HG03135 (cell line): ENCODE measurements at regions not wholly inside any gene's neighbourhood (a gene's known extent, or its start where the extent isn't known, plus 50 kb on each side); places are given as distances from the start of the nearest gene placed in this dataset.
A peak's percentile ranks its signal among the peaks of the same experiment; 100 is the strongest.

Source experiments
- ATAC-seq: cut with Tn5 transposase; IDR thresholded peaks from one replicate; pipeline ENCODE4 v1.9.1; 2021; ENCODE audit warnings: mild to moderate bottlenecking, moderate library complexity; ENCODE audit not compliant: unreplicated experiment

- ATAC-seq, result no peak
These were observed 391.4 kb upstream of the CADM1 start for GRCh38 chr11:115895594-115895993.

GRCh38 chr11:115894176-115894575 lies 390.0 kb upstream of the CADM1 start:
- ATAC-seq, result no peak

- ATAC-seq, result no peak
These were observed 389.4 kb upstream of the CADM1 start for GRCh38 chr11:115893461-115894099.

GRCh38 chr11:115892016-115892415 lies 387.8 kb upstream of the CADM1 start:
- no peak for ATAC-seq

- no peak for ATAC-seq
These were observed 387.4 kb upstream of the CADM1 start for GRCh38 chr11:115891581-115891980.

GRCh38 chr11:115890500-115890899 lies 386.3 kb upstream of the CADM1 start:
- no peak for ATAC-seq

GRCh38 chr11:115889712-115890111 lies 385.5 kb upstream of the CADM1 start:
- no peak for ATAC-seq

- ATAC-seq, result no peak
These were observed 383.5 kb upstream of the CADM1 start for GRCh38 chr11:115887727-115888126.

- no peak for ATAC-seq
These were observed 383.1 kb upstream of the CADM1 start for GRCh38 chr11:115887316-115887715.

- no peak for ATAC-seq
These were observed 382.2 kb upstream of the CADM1 start for GRCh38 chr11:115886422-115886733.

- ATAC-seq, result no peak
These were observed 381.6 kb upstream of the CADM1 start for GRCh38 chr11:115885535-115886421.

- no peak for ATAC-seq
These were observed 380.8 kb upstream of the CADM1 start for GRCh38 chr11:115884800-115885534.

GRCh38 chr11:115874843-115875242 lies 370.6 kb upstream of the CADM1 start:
- peak; percentile 72 for ATAC-seq

- ATAC-seq, result no peak
These were observed 369.6 kb upstream of the CADM1 start for GRCh38 chr11:115873813-115874212.

- no peak for ATAC-seq
These were observed 368.2 kb upstream of the CADM1 start for GRCh38 chr11:115872416-115872815.

GRCh38 chr11:115871161-115871760 lies 367.0 kb upstream of the CADM1 start:
- no peak for ATAC-seq

GRCh38 chr11:115869780-115870431 lies 365.7 kb upstream of the CADM1 start:
- peak; percentile 80 for ATAC-seq

- ATAC-seq, result no peak
These were observed 364.9 kb upstream of the CADM1 start for GRCh38 chr11:115869131-115869530.

- ATAC-seq, result no peak
These were observed 356.0 kb upstream of the CADM1 start for GRCh38 chr11:115860246-115860645.

GRCh38 chr11:115848611-115849010 lies 344.4 kb upstream of the CADM1 start:
- ATAC-seq, result no peak

- ATAC-seq, result no peak
These were observed 343.9 kb upstream of the CADM1 start for GRCh38 chr11:115848080-115848479.
